ENCODE measurements at regions not wholly inside any gene's neighbourhood (a gene's known extent, or its start where the extent isn't known, plus 50 kb on each side); places are given as distances from the start of the nearest gene placed in this dataset.
"Not testable (repeated sequence)": the region's sequence is repeated elsewhere in the genome, so short reads cannot be mapped to it uniquely, and the experiment has no call there.

DNA sequence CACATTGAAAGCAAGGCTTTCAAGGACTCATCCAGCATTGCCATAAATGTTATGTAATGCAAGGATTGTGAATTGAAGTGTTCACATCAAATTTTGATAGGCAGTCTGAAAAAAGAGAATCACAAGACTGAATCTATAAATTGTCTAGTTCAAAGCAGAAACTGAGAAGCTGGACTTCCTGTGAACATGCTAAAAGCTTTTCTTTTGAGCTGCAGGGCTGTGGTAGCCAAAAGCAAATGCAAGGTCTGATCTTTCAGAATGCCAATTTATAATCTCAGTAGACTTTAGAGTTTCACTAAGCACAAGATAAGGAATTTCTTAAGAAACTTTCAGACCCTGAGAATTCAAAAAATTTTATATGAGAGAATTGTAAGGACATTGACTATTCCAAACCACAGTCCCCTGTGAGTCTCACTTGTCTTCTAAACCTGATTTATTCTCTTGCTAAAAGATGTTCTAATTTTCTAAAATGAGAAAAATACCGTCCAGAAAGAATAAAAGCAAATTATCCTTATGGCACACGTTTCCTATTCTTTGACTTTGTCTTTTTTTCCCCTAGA is 1700.3 kb downstream of the OTOL1 start:
- no peak overlapping the region for H3K4me3 ChIP-seq
- intact Hi-C loops (cut with DNase I): no loop called here
- 18 to 20% methylated on average over 2 of the region's 2 CpGs for WGBS, 2 donors

DNA sequence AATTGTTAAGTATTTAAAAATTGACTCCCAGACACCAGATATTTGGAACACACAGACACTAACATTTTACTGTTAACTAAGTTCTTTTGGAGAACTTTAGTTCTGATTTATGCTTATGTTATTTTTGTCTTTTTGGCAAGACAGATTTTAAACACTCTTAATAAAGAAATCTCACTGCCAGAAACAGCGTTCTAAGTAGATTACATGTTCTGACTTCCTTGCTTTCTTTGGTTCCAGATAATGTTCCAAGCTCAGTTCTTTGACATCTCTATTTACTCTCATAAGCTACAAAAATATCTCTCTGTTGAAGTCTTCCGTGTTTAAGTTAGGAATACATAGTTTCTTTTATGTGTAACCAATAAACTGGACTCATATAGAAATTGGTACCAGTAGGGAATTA is 1699.6 kb downstream of the OTOL1 start:
- Histone ChIP-seq H3K9me3 (peaks cover 0 to 5% (median 0%) of the 10 kb centered on the region in 3 donors), H3K27ac (no peak overlapping the region), H3K4me1 (no peaks in the 10 kb centered on the region), H3K4me3 (no peak overlapping the region), H3K27me3 (no peaks in the 10 kb centered on the region), H3K36me3 (replicated peaks in 1 of 2; ENCODE audit: insufficient read depth in 1 of 2, low read depth in 2 of 2) (no peaks in the 10 kb centered on the region)
- TF ChIP-seq, protein P1, sequence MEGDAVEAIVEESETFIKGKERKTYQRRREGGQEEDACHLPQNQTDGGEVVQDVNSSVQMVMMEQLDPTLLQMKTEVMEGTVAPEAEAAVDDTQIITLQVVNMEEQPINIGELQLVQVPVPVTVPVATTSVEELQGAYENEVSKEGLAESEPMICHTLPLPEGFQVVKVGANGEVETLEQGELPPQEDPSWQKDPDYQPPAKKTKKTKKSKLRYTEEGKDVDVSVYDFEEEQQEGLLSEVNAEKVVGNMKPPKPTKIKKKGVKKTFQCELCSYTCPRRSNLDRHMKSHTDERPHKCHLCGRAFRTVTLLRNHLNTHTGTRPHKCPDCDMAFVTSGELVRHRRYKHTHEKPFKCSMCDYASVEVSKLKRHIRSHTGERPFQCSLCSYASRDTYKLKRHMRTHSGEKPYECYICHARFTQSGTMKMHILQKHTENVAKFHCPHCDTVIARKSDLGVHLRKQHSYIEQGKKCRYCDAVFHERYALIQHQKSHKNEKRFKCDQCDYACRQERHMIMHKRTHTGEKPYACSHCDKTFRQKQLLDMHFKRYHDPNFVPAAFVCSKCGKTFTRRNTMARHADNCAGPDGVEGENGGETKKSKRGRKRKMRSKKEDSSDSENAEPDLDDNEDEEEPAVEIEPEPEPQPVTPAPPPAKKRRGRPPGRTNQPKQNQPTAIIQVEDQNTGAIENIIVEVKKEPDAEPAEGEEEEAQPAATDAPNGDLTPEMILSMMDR (IDR thresholded peaks at IDR 0.05): no peak
- no peak for TF ChIP-seq POLR2A (IDR thresholded peaks at IDR 0.05)
- ATAC-seq: no peak
- intact Hi-C loops (cut with DNase I): no loop called here
- DNase-seq: no peak
- WGBS, 2 donors: 27 to 28% methylated on average over 2 of the region's 2 CpGs

More for the DNA sequence above, 1700.3 kb downstream of the OTOL1 start:
- no peaks in the 10 kb centered on the region for H3K27me3 ChIP-seq
- H3K4me1 ChIP-seq: no peaks in the 10 kb centered on the region
- TF ChIP-seq POLR2A (IDR thresholded peaks at IDR 0.05): no peak
- TF ChIP-seq, protein P1 (IDR thresholded peaks at IDR 0.05): no peak
- no peak for ATAC-seq
- H3K9me3 ChIP-seq: peaks cover 0 to 5% (median 0%) of the 10 kb centered on the region in 3 donors
- H3K27ac ChIP-seq: no peak overlapping the region
- no peaks in the 10 kb centered on the region for H3K36me3 ChIP-seq (replicated peaks in 1 of 2; ENCODE audit: insufficient read depth in 1 of 2, low read depth in 2 of 2)
- DNase-seq: no peak

DNA sequence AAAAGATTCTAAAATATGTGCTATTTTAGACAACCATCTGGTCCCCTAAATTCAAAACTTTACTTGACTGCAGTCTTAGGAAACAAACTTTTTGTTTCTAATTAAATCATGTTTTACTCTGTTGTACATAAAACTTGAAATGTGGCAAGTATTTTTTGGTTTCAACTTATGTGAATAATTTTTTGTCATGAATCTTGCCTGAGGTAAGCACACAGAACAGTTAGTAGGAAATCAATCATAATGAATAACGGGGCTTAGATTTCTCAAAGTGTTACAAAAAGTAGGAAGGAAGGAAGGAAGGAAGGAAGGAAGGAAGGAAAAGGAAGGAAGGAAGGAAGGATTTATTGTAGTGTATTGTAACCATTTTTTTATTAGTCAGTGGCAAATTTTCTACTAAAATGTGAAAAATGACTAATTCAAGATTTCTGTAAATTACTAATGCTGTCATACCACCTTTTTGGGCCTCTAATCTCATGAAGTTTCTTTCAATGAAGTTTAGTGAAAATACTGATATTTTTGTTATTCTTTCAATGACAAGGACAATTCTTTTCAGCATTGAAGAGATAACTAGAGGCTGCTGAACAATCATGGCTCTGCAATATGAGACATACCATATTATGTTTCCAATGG is 1689.2 kb downstream of the OTOL1 start:
- TF ChIP-seq, protein P1 (IDR thresholded peaks at IDR 0.05): no peak
- no peak for TF ChIP-seq POLR2A (IDR thresholded peaks at IDR 0.05)
- 30 to 57% methylated on average over 1 of the region's 1 CpG for WGBS, 2 donors
- H3K36me3 ChIP-seq (replicated peaks in 1 of 2; ENCODE audit: insufficient read depth in 1 of 2, low read depth in 2 of 2): no peaks in the 10 kb centered on the region
- no peaks in the 10 kb centered on the region for H3K4me1 ChIP-seq
- ATAC-seq (no peak), DNase-seq (no peak)
- H3K4me3 ChIP-seq: no peak overlapping the region
- intact Hi-C loops (cut with DNase I): no loop called here
- H3K27ac ChIP-seq: no peak overlapping the region
- H3K9me3 ChIP-seq: no peaks in the 10 kb centered on the region
- H3K27me3 ChIP-seq: no peaks in the 10 kb centered on the region

DNA sequence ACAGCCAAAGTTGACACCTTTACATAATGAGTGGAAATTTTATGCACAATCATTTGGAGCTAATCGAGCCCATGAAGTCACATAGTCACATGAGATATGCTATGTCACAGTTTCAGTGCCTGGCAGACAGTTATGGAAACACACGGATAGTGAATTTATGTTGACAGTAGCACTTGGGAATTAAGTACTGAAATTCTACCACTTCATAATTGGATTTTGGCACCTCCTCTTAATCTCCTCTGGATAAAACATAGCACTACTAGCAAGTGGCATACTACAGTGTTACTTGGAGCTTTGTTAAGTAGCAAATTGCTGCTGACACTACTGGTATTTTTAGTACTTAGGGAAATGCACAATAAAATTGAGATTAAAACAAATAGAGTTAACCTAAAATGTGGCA is 1679.4 kb downstream of the OTOL1 start:
- Histone ChIP-seq H3K27me3 (no peaks in the 10 kb centered on the region), H3K9me3 (no peaks in the 10 kb centered on the region), H3K4me1 (no peaks in the 10 kb centered on the region), H3K36me3 (replicated peaks in 1 of 2; ENCODE audit: insufficient read depth in 1 of 2, low read depth in 2 of 2) (no peaks in the 10 kb centered on the region), H3K27ac (no peak overlapping the region), H3K4me3 (no peak overlapping the region)
- DNase-seq (no peak), ATAC-seq (no peak)
- intact Hi-C loops (cut with DNase I): no loop called here
- TF ChIP-seq, protein P1 (IDR thresholded peaks at IDR 0.05): no peak
- TF ChIP-seq POLR2A (IDR thresholded peaks at IDR 0.05): no peak
- WGBS, 2 donors: 21 to 35% methylated on average over 2 of the region's 2 CpGs

GRCh38 chr3:163172513-163172912 is 1675.9 kb downstream of the OTOL1 start:
- H3K9me3 ChIP-seq; intact Hi-C loops (cut with DNase I); H3K4me3 ChIP-seq; DNase-seq; H3K36me3 ChIP-seq (replicated peaks in 1 of 2; ENCODE audit: insufficient read depth in 1 of 2, low read depth in 2 of 2); ATAC-seq; H3K27me3 ChIP-seq; H3K4me1 ChIP-seq; H3K27ac ChIP-seq: not testable (repeated sequence)
- 52 to 57% methylated on average over 3 of the region's 3 CpGs for WGBS, 2 donors
